ENCODE measurements at regions not wholly inside any gene's neighbourhood (a gene's known extent, or its start where the extent isn't known, plus 50 kb on each side); places are given as distances from the start of the nearest gene placed in this dataset.

GRCh38 chr18:22043837-22044236 lies 125.6 kb upstream of the GATA6 start:
- no peak overlapping the region for H3K4me3 ChIP-seq
- no peaks in the 10 kb centered on the region for H3K4me1 ChIP-seq
- H3K27ac ChIP-seq = no peak overlapping the region
- H3K36me3 ChIP-seq = no peaks in the 10 kb centered on the region
- DNase-seq (ENCODE audit: low spot score in 2 of 2) = no peak
- H3K9me3 ChIP-seq = no peaks in the 10 kb centered on the region
- intact Hi-C loops (cut with DNase I) = no loop called here
- no peak for TF ChIP-seq CTCF (IDR thresholded peaks at IDR 0.05)
- H3K27me3 ChIP-seq = no peaks in the 10 kb centered on the region

GRCh38 chr18:22044474-22045220 lies 124.7 kb upstream of the GATA6 start:
- no peaks in the 10 kb centered on the region for H3K36me3 ChIP-seq
- no peak for DNase-seq (ENCODE audit: low spot score in 2 of 2)
- H3K4me1 ChIP-seq = no peaks in the 10 kb centered on the region
- intact Hi-C loops (cut with DNase I) = no loop called here
- H3K27me3 ChIP-seq = no peaks in the 10 kb centered on the region
- TF ChIP-seq CTCF (IDR thresholded peaks at IDR 0.05) = no peak
- no peak overlapping the region for H3K27ac ChIP-seq
- no peak overlapping the region for H3K4me3 ChIP-seq
- H3K9me3 ChIP-seq = no peaks in the 10 kb centered on the region

- H3K36me3 ChIP-seq = no peaks in the 10 kb centered on the region
- TF ChIP-seq CTCF (IDR thresholded peaks at IDR 0.05) = no peak
- no peaks in the 10 kb centered on the region for H3K27me3 ChIP-seq
- no peak for DNase-seq (ENCODE audit: low spot score in 2 of 2)
- intact Hi-C loops (cut with DNase I) = no loop called here
- H3K4me3 ChIP-seq = no peak overlapping the region
- H3K4me1 ChIP-seq = no peaks in the 10 kb centered on the region
- no peaks in the 10 kb centered on the region for H3K9me3 ChIP-seq
- no peak overlapping the region for H3K27ac ChIP-seq
Measured at GRCh38 chr18:22045221-22045918, 124.0 kb upstream of the GATA6 start.

- H3K4me3 ChIP-seq = no peak overlapping the region
- no peak overlapping the region for H3K27ac ChIP-seq
- no peak for TF ChIP-seq CTCF (IDR thresholded peaks at IDR 0.05)
- intact Hi-C loops (cut with DNase I) = no loop called here
- no peaks in the 10 kb centered on the region for H3K4me1 ChIP-seq
- H3K27me3 ChIP-seq = no peaks in the 10 kb centered on the region
- no peak for DNase-seq (ENCODE audit: low spot score in 2 of 2)
- no peaks in the 10 kb centered on the region for H3K9me3 ChIP-seq
- no peaks in the 10 kb centered on the region for H3K36me3 ChIP-seq
Measured at GRCh38 chr18:22046473-22046872, 122.9 kb upstream of the GATA6 start.

- DNase-seq (ENCODE audit: low spot score in 2 of 2) = no peak
- Histone ChIP-seq H3K36me3 (no peaks in the 10 kb centered on the region), H3K27me3 (no peaks in the 10 kb centered on the region), H3K9me3 (no peaks in the 10 kb centered on the region), H3K4me1 (no peaks in the 10 kb centered on the region), H3K4me3 (no peak overlapping the region), H3K27ac (no peak overlapping the region)
- intact Hi-C loops (cut with DNase I) = no loop called here
- no peak for TF ChIP-seq CTCF (IDR thresholded peaks at IDR 0.05)
Measured at GRCh38 chr18:22047485-22047884, 121.9 kb upstream of the GATA6 start.

Measured in ascending aorta (tissue), 2 donors.